ENCODE measurements at regions not wholly inside any gene's neighbourhood (a gene's known extent, or its start where the extent isn't known, plus 50 kb on each side); places are given as distances from the start of the nearest gene placed in this dataset.

- no peak overlapping the region for H3K27ac ChIP-seq
- no peak for TF ChIP-seq CTCF (conservative IDR thresholded peaks at IDR 0.05)
- no peak for TF ChIP-seq ZFX (IDR thresholded peaks at IDR 0.05)
Observed at GRCh38 chr2:150858382-150858781, 370.9 kb upstream of the RND3 start.

GRCh38 chr2:150856596-150857281 lies 369.3 kb upstream of the RND3 start:
- H3K27ac ChIP-seq = no peak overlapping the region
- TF ChIP-seq CTCF (conservative IDR thresholded peaks at IDR 0.05) = no peak
- TF ChIP-seq ZFX (IDR thresholded peaks at IDR 0.05) = no peak

GRCh38 chr2:150853263-150853662 lies 365.8 kb upstream of the RND3 start:
- no peak overlapping the region for H3K27ac ChIP-seq
- no peak for TF ChIP-seq ZFX (IDR thresholded peaks at IDR 0.05)
- no peak for TF ChIP-seq CTCF (conservative IDR thresholded peaks at IDR 0.05)

GRCh38 chr2:150850641-150851040 lies 363.2 kb upstream of the RND3 start:
- TF ChIP-seq ZFX (IDR thresholded peaks at IDR 0.05) (no peak), CTCF (conservative IDR thresholded peaks at IDR 0.05) (no peak)
- no peak overlapping the region for H3K27ac ChIP-seq

- no peak for TF ChIP-seq CTCF (conservative IDR thresholded peaks at IDR 0.05)
- TF ChIP-seq ZFX (IDR thresholded peaks at IDR 0.05) = no peak
- no peak overlapping the region; the same call in 1 of the 2 replicates for H3K27ac ChIP-seq
Observed at GRCh38 chr2:150847578-150847977, 360.1 kb upstream of the RND3 start.

GRCh38 chr2:150846691-150847090 lies 359.2 kb upstream of the RND3 start:
- no peak for TF ChIP-seq ZFX (IDR thresholded peaks at IDR 0.05)
- TF ChIP-seq CTCF (conservative IDR thresholded peaks at IDR 0.05) = no peak
- no peak overlapping the region for H3K27ac ChIP-seq

GRCh38 chr2:150832686-150833085 lies 345.2 kb upstream of the RND3 start:
- no peak overlapping the region for H3K27ac ChIP-seq
- no peak for TF ChIP-seq ZFX (IDR thresholded peaks at IDR 0.05)
- TF ChIP-seq CTCF (conservative IDR thresholded peaks at IDR 0.05) = no peak
